GM11168 (cell line): ENCODE measurements at regions not wholly inside any gene's neighbourhood (a gene's known extent, or its start where the extent isn't known, plus 50 kb on each side); places are given as distances from the start of the nearest gene placed in this dataset.
"Not testable (repeated sequence)": the region's sequence is repeated elsewhere in the genome, so short reads cannot be mapped to it uniquely, and the experiment has no call there.

Experiments
- in situ Hi-C: fragments of 300-500 bp; cut with MboI; formaldehyde crosslinking; loops from one replicate; pipeline ENCODE4 v1.12.0; 2022; ENCODE audit warnings: low sequenced_read_pairs; ENCODE audit not compliant: unreplicated experiment

- in situ Hi-C loops, result no loop called here
These were observed 141.2 kb upstream of the SHH start for GRCh38 chr7:155953501-155953778.

- in situ Hi-C loops, result no loop called here
These were observed 139.4 kb upstream of the SHH start for GRCh38 chr7:155951554-155952158.

- in situ Hi-C loops, result no loop called here
These were observed 138.8 kb upstream of the SHH start for GRCh38 chr7:155950898-155951553.

DNA sequence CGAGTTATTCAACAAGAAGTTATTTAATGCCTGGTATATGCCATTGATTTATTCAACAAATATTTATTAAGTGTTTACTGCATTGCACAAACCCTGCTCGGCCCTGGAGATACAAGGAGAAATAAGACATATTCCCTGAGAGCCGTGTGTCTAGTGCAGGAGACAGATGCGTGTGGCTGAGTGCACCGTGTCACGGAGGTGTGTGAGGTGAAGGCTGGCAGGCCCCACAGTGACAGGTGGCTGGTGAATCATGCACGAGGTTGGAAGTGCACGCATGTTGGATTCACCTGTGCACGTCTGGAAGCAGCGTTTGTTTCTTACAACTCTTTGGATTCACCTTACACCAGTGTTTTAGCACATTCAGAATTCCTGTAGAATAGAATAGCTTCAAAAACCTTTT lies 136.6 kb upstream of the SHH start:
- in situ Hi-C loops, result no loop called here

GRCh38 chr7:155948423-155948822 lies 136.2 kb upstream of the SHH start:
- in situ Hi-C loops, result no loop called here

- in situ Hi-C loops, result no loop called here
These were observed 134.8 kb upstream of the SHH start for GRCh38 chr7:155947051-155947450.

- in situ Hi-C loops, result no loop called here
These were observed 133.5 kb upstream of the SHH start for GRCh38 chr7:155945670-155946325.

- in situ Hi-C loops, result no loop called here
These were observed 132.6 kb upstream of the SHH start for GRCh38 chr7:155944901-155945300.

DNA sequence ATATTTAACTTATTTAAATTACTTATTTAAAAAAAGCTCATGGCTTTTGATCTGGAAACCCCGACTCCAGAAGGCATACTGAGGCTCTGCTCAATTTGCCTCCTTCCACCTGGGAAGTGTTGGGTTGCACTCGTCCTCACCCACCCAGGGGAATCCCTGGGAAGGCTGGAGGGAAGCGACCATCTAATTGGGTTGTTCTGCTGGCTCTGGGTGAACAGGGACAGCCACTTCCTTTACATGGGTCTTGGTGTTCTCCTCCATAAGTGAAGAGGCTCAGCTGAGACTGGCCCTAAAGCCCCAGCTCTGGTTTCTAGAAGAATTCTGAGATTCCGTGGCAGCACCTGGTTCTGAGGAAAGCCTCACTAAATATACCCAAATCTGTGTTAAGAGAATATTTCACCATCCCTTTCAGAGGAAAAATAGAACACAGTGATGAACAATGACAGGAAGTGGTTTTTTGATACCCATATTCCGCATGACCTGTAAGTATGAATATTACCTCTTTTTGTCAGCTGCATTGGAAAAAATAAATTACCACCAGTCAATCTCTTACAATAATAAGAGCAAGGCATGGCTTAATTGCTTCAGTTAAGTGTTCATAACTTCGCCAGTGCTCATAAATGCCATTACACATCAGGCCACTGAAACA lies 131.1 kb upstream of the SHH start:
- in situ Hi-C loops, result no loop called here

DNA sequence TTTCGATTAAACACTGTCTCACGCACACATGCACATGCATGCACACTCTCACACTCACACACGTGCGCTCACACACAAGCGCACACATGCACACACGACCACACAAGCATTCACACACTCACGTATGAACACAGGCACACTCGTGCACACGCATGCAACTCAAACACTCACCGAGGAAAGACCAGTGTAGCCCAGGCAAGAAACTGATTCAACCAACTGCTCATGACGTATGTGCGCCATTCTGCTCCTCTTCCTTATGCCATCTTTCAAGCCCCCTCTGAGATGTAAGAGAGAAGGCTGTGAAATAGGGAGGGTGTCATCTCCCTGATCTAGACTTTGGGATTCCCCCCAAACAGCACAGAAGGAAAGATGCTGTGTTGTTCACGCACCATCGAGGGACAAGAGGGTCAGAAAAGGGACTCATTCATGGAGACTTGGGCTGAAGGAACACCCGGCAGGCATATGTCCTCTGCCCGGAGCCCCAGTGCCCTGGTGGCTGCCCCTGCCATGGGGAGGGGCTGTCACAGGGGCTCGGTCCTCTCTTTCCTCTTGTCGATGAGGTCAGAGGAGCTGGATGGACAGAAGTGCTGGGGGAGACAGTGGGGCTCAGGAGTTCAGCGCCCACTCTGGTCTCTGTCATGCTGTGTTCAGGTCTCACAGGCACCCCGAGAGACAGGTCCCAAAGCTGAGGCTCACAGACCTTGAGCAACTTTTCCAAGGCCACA lies 130.1 kb upstream of the SHH start:
- in situ Hi-C loops, result no loop called here

- in situ Hi-C loops, result no loop called here
These were observed 129.4 kb upstream of the SHH start for GRCh38 chr7:155941688-155942087.

DNA sequence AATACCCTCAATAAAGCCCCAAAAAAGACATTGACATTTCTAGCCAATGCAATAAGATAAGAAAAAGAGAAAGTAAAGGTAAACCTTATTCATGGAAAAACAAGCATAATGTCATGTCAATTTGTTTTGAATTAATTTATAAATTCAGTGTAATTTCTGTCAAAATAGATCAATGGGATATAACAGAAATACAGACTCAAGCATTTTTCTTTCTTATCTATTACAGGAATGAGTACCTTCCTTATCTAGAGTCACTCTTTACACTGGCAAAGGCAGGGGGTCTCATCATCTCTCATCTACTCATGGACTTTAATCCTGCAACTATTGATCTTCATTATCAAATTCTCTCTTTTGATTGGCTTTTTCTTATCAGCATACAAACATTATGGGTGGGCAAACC lies 127.1 kb upstream of the SHH start:
- in situ Hi-C loops, result no loop called here

DNA sequence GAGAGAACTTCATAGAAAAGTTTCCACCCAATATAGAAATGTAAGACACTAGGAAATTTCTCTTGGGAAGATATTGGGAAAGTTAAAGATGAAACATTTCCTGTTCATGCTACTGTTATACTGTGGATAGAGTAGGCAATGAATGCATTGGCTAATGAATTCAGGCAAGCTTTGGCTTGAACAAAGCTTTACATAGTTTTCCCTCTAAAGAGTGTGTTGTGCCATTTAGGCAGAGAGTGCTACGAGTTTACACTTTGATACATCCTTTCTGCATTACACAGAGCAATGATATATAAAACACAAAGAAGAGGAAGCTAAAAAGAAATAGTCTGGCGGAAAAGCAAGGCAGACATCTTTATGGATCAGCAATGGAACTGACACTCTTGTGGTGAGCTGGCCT lies 125.9 kb upstream of the SHH start:
- in situ Hi-C loops, result no loop called here

DNA sequence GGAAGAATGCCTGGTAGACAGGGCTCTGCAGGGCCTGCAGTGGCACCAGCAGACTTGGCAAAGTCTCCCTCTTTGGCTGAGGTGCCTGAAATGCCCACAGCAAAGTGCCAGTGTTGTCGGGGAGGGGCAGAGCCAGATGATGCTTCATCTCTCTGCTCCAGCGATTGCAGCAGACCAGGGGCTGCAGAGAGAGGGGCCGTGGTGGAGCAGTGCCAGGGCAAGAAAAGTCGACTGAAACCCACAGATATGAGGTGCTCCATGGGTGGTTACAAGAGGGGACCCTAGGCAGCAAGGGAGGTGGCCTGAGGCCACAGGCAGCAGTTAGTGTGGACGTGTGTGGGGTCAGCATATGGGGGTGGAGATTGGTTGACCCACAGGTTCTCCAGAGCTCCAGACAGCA lies 123.5 kb upstream of the SHH start:
- in situ Hi-C loops, result no loop called here

GRCh38 chr7:155935005-155935557 lies 122.8 kb upstream of the SHH start:
- in situ Hi-C loops, result no loop called here

- in situ Hi-C loops, result not testable (repeated sequence)
These were observed 120.1 kb upstream of the SHH start for GRCh38 chr7:155932324-155932723.

DNA sequence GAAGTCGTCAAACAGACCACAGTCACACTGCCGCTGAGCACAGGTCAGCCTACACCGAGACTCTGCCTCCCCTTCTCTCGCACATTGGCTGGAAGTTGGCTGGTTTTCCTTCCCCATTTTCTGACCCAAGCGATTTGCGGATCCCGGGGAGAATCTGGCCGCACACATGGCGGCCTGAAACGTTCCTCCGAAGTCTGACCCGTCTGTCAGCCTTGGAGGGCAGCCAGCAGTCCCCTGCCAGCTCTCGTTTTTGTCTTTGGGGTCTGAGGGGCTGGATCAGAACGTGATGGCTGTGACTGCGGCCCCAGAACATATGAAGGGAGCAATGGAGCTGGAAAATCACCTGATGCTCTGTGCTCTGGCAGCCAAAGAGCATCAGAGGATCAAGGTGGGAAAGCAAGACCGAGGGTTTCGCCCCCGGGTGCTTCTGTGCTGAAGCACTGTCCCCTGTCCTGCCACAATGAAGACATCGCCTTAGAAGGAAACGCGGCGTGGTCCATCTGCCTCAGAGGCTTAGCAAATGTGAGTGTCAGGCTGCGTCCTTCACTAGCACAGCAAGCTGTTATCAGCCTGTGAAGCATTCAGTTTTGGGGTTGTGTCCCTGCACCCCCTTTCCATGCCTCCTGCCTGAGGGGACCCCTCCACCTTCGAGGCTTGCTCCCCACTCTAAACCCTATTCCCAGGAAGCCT lies 119.3 kb upstream of the SHH start:
- in situ Hi-C loops, result no loop called here

DNA sequence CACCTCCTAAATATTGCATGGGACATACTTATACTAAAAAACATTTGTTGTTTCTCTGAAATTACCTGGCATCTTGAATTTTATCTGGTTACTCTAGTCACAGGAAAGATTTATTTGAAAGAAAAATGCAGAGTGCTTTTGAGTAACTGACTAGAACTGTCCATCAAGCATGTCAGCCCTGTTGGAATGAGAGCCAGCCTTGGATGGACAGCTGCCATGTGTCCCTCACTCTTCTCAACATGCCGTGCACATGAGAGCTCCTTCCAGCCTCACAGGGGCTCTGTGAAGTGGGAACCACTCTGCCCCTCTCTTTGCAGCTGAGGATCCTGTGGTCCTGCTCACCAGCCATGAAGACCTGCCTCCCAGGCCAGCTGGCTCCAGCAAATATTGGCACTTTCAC lies 118.3 kb upstream of the SHH start:
- in situ Hi-C loops, result no loop called here

DNA sequence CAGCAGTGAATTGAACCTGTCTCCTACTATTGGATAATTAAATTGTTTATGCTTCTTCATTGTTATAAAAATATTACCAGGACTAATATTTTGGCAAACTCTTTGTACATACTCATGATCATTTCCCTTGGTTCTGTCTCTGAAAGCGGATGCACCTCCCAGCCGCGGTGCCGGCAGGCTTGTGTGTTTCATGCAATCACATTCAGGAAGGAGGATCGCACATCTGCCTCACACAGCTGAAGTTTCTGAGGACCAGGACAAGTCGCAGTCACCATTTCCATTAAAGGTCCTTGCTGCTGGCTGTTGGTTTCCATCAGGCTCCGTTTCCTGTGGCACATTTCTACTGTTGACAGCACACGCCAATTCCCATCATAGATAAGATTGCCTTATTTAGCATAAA lies 117.8 kb upstream of the SHH start:
- in situ Hi-C loops, result no loop called here

GRCh38 chr7:155928583-155928982 lies 116.3 kb upstream of the SHH start:
- in situ Hi-C loops, result no loop called here
